GM19025 (cell line): ENCODE measurements at regions not wholly inside any gene's neighbourhood (a gene's known extent, or its start where the extent isn't known, plus 50 kb on each side); places are given as distances from the start of the nearest gene placed in this dataset.

Experiments
- ATAC-seq: cut with Tn5 transposase; IDR thresholded peaks from one replicate; pipeline ENCODE4 v1.9.1; 2021; ENCODE audit warnings: mild to moderate bottlenecking, low read depth, moderate library complexity; ENCODE audit not compliant: unreplicated experiment

- no peak for ATAC-seq
Measured at GRCh38 chr9:115209601-115210306, 91.8 kb upstream of the TNC start.

- no peak for ATAC-seq
Measured at GRCh38 chr9:115210699-115211098, 92.7 kb upstream of the TNC start.

GRCh38 chr9:115211413-115212124, 93.6 kb upstream of the TNC start:
- ATAC-seq, result peak; percentile 50

GRCh38 chr9:115212125-115212605, 94.2 kb upstream of the TNC start:
- no peak for ATAC-seq

- ATAC-seq, result no peak
Measured at GRCh38 chr9:115212832-115213231, 94.9 kb upstream of the TNC start.

- no peak for ATAC-seq
Measured at GRCh38 chr9:115213818-115214334, 95.9 kb upstream of the TNC start.

GRCh38 chr9:115216873-115217272, 98.9 kb upstream of the TNC start:
- no peak for ATAC-seq

- ATAC-seq, result no peak
Measured at GRCh38 chr9:115220319-115221005, 102.5 kb upstream of the TNC start.

- ATAC-seq, result no peak
Measured at GRCh38 chr9:115223471-115223870, 105.5 kb upstream of the TNC start.

GRCh38 chr9:115225459-115226116, 107.6 kb upstream of the TNC start:
- no peak for ATAC-seq

- ATAC-seq, result no peak
Measured at GRCh38 chr9:115226152-115226551, 108.2 kb upstream of the TNC start.

- ATAC-seq, result no peak
Measured at GRCh38 chr9:115229496-115229895, 111.5 kb upstream of the TNC start.

- no peak for ATAC-seq
Measured at GRCh38 chr9:115230924-115231515, 113.1 kb upstream of the TNC start.

GRCh38 chr9:115232181-115232774, 114.3 kb upstream of the TNC start:
- no peak for ATAC-seq

- ATAC-seq, result peak; percentile 82
Measured at GRCh38 chr9:115234094-115234493, 116.1 kb upstream of the TNC start.

- no peak for ATAC-seq
Measured at GRCh38 chr9:115235221-115235620, 117.3 kb upstream of the TNC start.

- no peak for ATAC-seq
Measured at GRCh38 chr9:115237385-115237998, 119.5 kb upstream of the TNC start.

GRCh38 chr9:115240676-115241075, 122.7 kb upstream of the TNC start:
- no peak for ATAC-seq

GRCh38 chr9:115241641-115242040, 123.7 kb upstream of the TNC start:
- ATAC-seq, result no peak
